ENCODE measurements at regions not wholly inside any gene's neighbourhood (a gene's known extent, or its start where the extent isn't known, plus 50 kb on each side); places are given as distances from the start of the nearest gene placed in this dataset.

DNA sequence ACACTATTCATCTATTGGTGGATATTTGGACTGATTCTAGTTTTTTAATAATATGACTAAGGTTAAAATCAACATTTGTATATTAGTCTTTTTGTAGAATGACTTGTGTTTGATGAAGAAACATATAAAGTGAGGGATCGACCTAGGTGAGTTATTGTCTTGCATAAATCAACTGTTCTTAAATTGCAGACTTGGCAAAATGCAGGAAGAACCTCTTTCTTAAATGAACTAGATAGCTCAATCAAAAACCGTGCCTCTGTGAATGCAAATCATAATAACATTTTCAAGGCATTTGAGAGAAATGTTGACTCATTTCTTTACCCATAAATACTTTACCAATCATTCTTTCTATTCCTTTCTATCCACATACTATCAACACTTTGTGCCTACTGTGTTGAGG, 101.5 kb upstream of the ANK3 start:
- no peak for DNase-seq
- WGBS, 2 donors = 89 to 92% methylated on average over 2 of the region's 2 CpGs
- no peak for TF ChIP-seq POLR2A (IDR thresholded peaks at IDR 0.05)
- TF ChIP-seq, protein P1, sequence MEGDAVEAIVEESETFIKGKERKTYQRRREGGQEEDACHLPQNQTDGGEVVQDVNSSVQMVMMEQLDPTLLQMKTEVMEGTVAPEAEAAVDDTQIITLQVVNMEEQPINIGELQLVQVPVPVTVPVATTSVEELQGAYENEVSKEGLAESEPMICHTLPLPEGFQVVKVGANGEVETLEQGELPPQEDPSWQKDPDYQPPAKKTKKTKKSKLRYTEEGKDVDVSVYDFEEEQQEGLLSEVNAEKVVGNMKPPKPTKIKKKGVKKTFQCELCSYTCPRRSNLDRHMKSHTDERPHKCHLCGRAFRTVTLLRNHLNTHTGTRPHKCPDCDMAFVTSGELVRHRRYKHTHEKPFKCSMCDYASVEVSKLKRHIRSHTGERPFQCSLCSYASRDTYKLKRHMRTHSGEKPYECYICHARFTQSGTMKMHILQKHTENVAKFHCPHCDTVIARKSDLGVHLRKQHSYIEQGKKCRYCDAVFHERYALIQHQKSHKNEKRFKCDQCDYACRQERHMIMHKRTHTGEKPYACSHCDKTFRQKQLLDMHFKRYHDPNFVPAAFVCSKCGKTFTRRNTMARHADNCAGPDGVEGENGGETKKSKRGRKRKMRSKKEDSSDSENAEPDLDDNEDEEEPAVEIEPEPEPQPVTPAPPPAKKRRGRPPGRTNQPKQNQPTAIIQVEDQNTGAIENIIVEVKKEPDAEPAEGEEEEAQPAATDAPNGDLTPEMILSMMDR (IDR thresholded peaks at IDR 0.05) = no peak
- intact Hi-C loops (cut with DNase I) = no loop called here
- Histone ChIP-seq H3K36me3 (no peaks in the 10 kb centered on the region), H3K4me3 (replicated peaks in 1 of 3) (no peak overlapping the region), H3K4me1 (peaks cover 16 to 19% of the 10 kb centered on the region in 2 donors), H3K9me3 (no peaks in the 10 kb centered on the region), H3K27me3 (no peaks in the 10 kb centered on the region), H3K27ac (peak overlapping the region in 1 of 3 donors; percentile 60)

DNA sequence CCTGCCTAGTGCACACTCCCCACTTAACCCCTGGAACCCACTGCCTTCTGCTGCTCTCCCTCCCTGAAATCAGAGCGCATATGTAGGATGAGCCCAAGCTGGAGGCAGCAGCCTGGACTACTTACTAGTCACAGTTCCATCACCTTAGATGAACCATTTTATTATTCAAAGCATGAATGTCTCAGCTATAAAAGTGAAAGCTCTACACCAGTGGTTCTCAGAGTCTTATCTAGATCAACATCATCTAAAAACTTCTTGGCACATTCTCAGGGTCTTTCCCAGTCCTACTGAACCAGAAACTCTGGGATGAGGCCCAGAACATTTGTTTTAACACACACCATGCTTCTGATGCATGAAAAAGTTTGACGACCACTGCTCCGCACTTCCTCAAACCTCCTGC, 100.3 kb upstream of the ANK3 start:
- intact Hi-C loops (cut with DNase I) = no loop called here
- peaks cover 10 to 14% of the 10 kb centered on the region in 2 donors for H3K4me1 ChIP-seq
- TF ChIP-seq POLR2A (IDR thresholded peaks at IDR 0.05) = no peak
- TF ChIP-seq, protein P1 (IDR thresholded peaks at IDR 0.05) = no peak
- no peaks in the 10 kb centered on the region for H3K9me3 ChIP-seq
- H3K36me3 ChIP-seq = no peaks in the 10 kb centered on the region
- no peaks in the 10 kb centered on the region for H3K27me3 ChIP-seq
- peak overlapping the region; percentile 56 to 60 (median 59) for H3K27ac ChIP-seq
- no peak overlapping the region for H3K4me3 ChIP-seq (replicated peaks in 1 of 3)
- DNase-seq = peak; percentile 37 to 44
- 9 to 26% methylated on average over 3 of the region's 3 CpGs for WGBS, 2 donors

DNA sequence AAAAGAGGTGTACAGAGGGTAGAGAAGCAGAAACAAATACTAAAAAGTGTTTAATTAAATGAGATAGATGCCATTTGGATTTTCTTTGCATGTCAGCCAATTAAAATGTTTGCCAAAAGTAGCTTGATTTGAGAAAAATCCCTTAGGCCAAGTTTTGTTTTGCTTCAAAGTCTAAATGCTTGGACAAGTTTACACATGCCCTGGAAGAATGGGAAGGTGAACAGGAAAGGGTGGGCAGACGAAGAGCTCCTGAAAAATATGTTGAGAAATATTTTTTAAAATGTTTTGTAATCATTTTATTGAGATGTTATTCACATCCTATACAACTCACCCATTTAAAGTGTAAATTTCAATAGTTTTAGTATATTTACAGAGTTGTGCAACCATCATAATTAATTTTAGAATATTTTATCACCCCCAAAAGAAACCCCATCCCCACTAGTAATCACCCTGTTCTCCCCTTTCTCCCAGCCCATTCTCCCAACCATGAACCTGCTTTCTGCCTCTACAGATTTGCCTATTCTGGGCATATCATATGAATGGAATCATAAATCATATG, 98.5 kb upstream of the ANK3 start:
- intact Hi-C loops (cut with DNase I) = no loop called here
- Histone ChIP-seq H3K4me3 (replicated peaks in 1 of 3) (no peak overlapping the region), H3K36me3 (no peaks in the 10 kb centered on the region), H3K4me1 (peaks cover 8 to 14% of the 10 kb centered on the region in 2 donors), H3K27me3 (no peaks in the 10 kb centered on the region), H3K9me3 (no peaks in the 10 kb centered on the region), H3K27ac (peak overlapping the region in 2 of 3 donors; percentile 56 to 60)
- TF ChIP-seq, protein P1 (IDR thresholded peaks at IDR 0.05) = no peak
- TF ChIP-seq POLR2A (IDR thresholded peaks at IDR 0.05) = no peak
- WGBS, 2 donors = 75 to 83% methylated on average over 1 of the region's 1 CpG
- no peak for DNase-seq

GRCh38 chr10:60487543-60487942, 97.9 kb upstream of the ANK3 start:
- no peaks in the 10 kb centered on the region for H3K9me3 ChIP-seq
- no peak overlapping the region for H3K4me3 ChIP-seq (replicated peaks in 1 of 3)
- DNase-seq = no peak
- H3K4me1 ChIP-seq = peaks cover 8 to 14% of the 10 kb centered on the region in 2 donors
- intact Hi-C loops (cut with DNase I) = no loop called here
- no peak for TF ChIP-seq POLR2A (IDR thresholded peaks at IDR 0.05)
- TF ChIP-seq, protein P1 (IDR thresholded peaks at IDR 0.05) = no peak
- WGBS, 2 donors = 97 to 99% methylated on average over 9 of the region's 9 CpGs
- H3K27me3 ChIP-seq = no peaks in the 10 kb centered on the region
- H3K36me3 ChIP-seq = no peaks in the 10 kb centered on the region
- no peak overlapping the region for H3K27ac ChIP-seq

- Histone ChIP-seq H3K36me3 (no peaks in the 10 kb centered on the region), H3K4me3 (replicated peaks in 1 of 3) (no peak overlapping the region), H3K9me3 (no peaks in the 10 kb centered on the region), H3K4me1 (peaks cover 17 to 27% of the 10 kb centered on the region in 2 donors), H3K27ac (no peak overlapping the region), H3K27me3 (no peaks in the 10 kb centered on the region)
- 94 to 96% methylated on average over 5 of the region's 5 CpGs for WGBS, 2 donors
- DNase-seq = no peak
- TF ChIP-seq POLR2A (IDR thresholded peaks at IDR 0.05) = no peak
- TF ChIP-seq, protein P1 (IDR thresholded peaks at IDR 0.05) = no peak
- intact Hi-C loops (cut with DNase I) = no loop called here
These were observed 95.3 kb upstream of the ANK3 start for GRCh38 chr10:60485025-60485424.
